ENCODE measurements at regions not wholly inside any gene's neighbourhood (a gene's known extent, or its start where the extent isn't known, plus 50 kb on each side); places are given as distances from the start of the nearest gene placed in this dataset.

DNA sequence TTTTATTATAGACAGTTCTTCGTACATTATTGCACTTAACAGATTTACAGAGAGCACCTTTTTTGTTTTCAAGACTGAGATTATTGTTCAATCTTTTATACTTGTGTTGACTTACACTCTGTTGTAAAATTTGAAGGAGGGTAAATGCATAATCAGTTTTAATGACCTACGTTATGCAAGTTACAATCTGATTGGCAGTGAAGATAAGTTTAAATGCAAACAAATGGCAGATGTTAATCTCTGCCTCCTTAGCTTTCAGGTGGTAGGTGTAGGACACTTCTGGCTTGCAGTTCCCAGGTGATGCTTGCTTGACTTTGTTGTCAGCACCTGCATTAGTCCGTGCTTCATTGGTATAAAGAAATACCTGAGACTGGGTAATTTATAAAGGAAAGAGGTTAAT, 424.9 kb downstream of the FGF9 start:
- DNase-seq (ENCODE audit: low spot score), result no peak

DNA sequence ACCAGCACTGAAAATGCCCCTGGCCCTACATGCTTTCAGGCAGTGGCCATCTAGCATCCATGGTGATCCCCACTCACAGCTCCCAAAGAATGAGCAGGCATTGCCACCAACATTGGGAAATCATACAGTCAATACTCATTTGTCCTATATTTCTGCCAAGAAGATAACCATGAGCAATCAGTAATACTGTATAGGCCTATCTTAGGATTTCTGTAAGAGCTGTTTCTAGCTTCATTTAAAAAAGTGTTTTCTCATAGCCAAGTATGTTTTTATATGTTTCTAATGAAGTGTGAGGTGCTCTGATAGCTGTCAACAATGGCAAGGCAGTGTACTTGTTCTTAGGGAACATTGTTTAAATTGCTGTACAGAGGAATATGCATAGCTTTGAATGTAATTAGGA, 428.7 kb downstream of the FGF9 start:
- DNase-seq (ENCODE audit: low spot score), result no peak

DNA sequence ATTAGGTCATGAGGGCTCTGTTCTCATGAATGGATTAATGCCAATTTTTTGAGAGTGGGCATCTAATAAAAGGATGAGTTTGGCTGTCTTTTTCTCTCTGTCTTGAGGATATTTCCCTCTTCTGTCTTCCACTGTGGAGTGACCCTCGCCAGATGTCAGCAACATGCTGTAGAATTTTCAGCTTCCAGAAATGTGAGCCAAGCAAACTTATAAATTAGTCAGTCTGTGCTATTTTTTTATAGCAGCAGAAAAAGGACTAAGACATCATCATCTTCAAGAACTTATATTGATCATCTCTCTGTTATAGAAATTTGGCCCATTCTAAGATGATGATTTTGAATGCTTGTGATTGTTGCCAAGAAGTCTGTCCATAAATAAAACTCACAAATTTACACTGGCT, 431.4 kb downstream of the FGF9 start:
- no peak for DNase-seq (ENCODE audit: low spot score)

GRCh38 chr13:22103046-22104027, 432.5 kb downstream of the FGF9 start:
- no peak for DNase-seq (ENCODE audit: low spot score)

DNA sequence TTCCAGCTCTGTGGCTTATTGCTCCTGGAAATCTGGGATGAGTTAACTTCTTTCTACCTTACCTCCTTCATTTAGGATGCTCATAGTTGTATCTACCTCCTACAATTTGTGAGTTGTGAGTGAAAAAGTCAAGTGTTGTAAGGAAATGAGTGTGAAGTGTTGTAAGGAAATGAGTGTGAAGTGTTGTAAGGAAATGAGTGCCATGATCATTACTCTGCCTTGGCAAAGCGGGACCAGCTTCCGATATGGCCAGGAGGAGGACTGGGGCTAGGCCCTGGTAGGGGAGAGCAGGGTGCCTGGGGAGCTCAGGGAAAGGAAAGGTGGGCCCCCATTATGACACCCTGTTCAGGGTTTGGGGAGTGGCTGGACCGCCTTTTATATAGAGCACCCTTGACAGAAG, 435.2 kb downstream of the FGF9 start:
- no peak for DNase-seq (ENCODE audit: low spot score)

DNA sequence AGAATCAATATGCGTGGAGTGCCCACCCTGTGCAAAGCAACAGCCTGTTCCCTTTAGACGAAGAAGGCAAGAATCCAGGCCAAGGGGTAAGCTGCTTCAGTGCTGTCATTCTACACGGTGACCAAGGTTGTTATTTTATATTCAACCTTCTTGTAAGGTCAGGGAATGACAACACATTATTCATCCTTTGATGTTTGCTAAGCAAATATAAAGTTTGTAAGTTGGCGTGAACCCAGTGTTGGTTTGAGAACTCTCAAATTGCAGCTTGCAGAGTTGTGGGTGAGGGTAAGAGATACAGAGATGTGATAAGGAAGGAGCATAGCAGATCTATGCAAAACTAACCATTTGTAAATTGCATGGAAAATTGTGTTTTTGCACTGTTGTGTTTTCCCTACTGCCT, 436.7 kb downstream of the FGF9 start:
- no peak for DNase-seq (ENCODE audit: low spot score)

GRCh38 chr13:22108283-22108942, 437.5 kb downstream of the FGF9 start:
- DNase-seq (ENCODE audit: low spot score), result no peak

- DNase-seq (ENCODE audit: low spot score), result no peak
These were observed 438.1 kb downstream of the FGF9 start for GRCh38 chr13:22108979-22109378.

DNA sequence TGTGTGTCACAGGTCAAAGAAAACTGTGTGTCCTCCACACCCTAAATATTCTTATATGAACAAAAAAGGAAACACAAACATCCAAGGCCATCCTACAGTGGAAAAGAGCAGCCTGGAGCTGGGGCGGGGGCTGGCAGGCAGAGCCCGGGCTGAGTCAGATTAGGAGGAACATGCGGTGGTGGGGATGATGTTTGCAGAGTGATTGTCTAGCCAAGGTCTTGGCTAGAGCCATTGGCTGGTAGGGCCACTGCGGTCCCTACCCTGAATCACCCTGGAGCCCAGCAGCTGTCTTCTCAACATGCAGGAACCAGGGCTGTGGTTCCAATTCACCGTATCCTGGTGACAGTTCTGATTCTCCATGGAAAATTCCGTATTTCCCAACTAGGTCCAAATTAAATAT, 439.5 kb downstream of the FGF9 start:
- no peak for DNase-seq (ENCODE audit: low spot score)

- no peak for DNase-seq (ENCODE audit: low spot score)
These were observed 440.4 kb downstream of the FGF9 start for GRCh38 chr13:22111152-22111783.

- no peak for DNase-seq (ENCODE audit: low spot score)
These were observed 441.1 kb downstream of the FGF9 start for GRCh38 chr13:22111961-22112360.

DNA sequence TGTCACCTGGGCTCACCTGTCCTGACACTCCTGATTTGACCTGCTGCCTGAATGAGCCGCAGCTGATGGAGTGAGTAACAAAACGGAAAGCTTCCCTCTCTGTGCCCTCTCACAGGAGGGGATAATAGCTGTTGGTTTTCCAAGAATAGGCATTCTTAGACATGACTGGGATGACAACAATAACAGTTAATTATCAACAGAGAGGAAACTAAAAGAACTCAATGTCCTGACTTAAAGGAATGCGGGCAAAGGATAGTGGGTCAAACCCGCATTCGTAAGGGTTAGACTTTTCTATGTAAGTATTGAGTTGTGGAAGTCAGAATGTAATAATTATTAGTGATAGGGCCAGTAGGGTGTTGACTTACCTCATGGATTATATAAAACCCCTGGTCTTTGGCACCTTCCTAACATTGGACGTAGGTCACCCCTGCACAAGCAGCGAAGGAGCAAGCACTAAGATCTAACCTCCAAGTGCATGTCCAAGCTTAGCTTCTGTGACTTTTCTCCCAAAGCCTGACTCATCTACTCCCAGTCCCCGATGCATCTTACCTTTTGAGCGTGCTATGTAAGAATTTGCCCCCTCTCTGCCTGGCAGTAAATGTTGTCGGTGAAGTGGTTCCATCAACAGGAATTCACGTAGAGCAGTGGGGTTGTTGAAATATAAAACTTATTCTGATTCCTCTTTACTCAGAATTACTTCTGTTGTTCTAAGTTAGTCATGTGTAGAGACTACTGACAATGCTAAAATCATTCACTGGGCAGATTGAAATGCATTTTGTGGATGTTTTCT, 442.3 kb downstream of the FGF9 start:
- no peak for DNase-seq (ENCODE audit: low spot score)

GRCh38 chr13:22114630-22115311, 443.9 kb downstream of the FGF9 start:
- DNase-seq (ENCODE audit: low spot score), result no peak

GRCh38 chr13:22118158-22118557, 447.3 kb downstream of the FGF9 start:
- DNase-seq (ENCODE audit: low spot score), result no peak

- DNase-seq (ENCODE audit: low spot score), result no peak
These were observed 449.8 kb downstream of the FGF9 start for GRCh38 chr13:22120646-22121045.

- no peak for DNase-seq (ENCODE audit: low spot score)
These were observed 450.4 kb downstream of the FGF9 start for GRCh38 chr13:22121146-22121739.

DNA sequence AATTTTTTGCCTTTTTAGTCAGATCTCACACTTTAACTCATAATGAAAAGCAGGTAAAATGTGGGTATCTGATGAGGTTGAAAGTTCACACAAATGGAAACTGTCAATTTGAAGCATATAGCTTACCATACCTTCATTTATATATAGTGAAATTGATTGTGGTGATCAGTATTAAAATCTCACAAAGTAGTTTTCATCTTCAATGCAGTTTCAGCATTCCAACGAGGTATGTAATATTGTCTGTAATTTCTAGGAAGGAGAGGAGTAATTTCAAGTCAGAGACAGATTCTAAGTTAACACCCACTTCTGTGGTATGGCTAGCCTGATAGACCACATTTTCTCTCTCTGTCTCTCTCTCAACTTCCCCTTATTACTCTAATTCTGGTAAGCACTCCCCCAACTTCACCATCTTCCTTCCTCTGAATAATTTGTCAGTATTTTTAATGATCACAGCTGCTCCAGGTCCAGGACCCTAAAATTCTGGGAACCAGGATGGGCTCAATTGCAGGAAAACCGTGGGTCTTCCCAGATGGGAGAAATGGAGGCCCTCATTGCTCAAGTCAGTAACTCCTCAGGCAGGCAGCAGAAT, 455.7 kb downstream of the FGF9 start:
- no peak for DNase-seq (ENCODE audit: low spot score)

- DNase-seq (ENCODE audit: low spot score), result no peak
These were observed 456.6 kb downstream of the FGF9 start for GRCh38 chr13:22127277-22128164.
